ENCODE measurements at regions not wholly inside any gene's neighbourhood (a gene's known extent, or its start where the extent isn't known, plus 50 kb on each side); places are given as distances from the start of the nearest gene placed in this dataset.
"Not testable (repeated sequence)": the region's sequence is repeated elsewhere in the genome, so short reads cannot be mapped to it uniquely, and the experiment has no call there.

DNA sequence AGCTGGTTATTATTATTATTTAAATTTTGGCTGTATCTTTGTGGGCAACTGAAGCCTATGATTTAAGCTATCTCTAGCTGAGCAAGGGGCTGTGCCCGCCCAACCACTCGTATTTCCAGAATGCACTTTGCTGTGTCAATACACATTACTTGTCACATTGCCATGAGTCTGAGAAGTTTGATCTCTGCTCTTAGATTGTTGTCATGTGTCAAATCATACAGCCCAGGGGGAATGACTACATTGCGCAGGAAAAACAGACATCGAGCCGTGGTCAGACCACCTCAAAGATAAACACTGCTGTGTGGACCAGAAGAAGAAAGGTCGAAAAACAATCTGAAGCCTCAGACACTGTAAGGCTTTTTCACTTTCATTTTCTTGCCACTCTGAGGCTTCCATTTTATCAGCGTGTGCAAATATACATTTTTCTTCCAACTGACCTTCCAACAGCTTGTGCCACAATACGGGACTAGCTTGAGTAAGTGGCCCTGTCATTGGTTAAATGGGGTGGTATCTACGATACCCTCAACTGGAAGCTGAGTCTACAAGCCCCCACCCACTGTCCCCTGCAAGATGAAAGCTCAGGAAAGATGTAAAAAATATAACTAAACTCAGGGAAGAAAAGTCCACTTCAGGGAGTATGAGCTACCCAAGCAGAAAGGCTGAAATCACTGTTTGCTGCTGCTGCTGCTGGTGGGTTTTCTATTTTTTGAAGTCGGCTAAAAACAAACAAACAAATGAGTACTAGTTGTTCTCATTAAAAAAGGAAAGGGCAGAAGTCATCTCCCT is 603.0 kb downstream of the BNC2 start:
- DNase-seq (ENCODE audit: low read depth in 4 of 4, low spot score in 3 of 4), result no peak

DNA sequence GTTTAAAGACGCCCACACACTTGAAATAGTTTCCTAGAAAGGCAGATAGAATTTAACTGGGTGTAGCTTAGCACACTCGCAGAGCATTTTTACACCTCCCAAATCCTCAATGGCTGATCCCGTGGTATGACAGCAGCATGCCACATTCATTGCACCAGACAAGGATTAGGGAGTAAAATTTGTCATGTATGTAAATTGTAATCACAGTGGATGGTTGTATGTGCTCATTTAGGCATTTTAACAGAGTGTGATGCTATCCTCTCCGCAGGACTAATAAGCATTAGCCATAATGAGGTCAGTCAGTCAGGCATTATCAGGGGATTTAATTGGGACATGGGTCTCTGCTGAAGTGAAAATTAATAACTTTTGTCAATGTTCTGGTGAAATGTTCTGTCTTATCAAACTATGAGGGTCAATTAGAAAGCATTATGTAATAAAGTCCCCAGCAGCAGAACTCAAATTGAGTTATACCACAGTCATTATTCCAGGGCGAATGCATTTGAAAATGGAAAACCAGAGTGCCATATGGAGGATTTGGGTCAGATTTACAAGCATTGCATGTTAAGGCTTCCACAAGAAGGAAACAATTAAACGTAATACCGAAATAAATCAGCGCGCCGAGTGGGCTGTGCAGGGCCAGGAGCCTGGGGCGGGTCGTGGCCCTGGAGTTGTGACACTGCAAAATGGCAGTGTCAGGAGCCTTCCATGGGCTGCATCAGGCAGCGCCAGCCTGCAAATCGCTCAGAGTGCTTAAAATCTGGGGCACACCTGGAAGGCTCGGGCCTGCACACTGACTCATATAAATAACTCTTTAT is 602.2 kb downstream of the BNC2 start:
- DNase-seq (ENCODE audit: low read depth in 4 of 4, low spot score in 3 of 4), result no peak

DNA sequence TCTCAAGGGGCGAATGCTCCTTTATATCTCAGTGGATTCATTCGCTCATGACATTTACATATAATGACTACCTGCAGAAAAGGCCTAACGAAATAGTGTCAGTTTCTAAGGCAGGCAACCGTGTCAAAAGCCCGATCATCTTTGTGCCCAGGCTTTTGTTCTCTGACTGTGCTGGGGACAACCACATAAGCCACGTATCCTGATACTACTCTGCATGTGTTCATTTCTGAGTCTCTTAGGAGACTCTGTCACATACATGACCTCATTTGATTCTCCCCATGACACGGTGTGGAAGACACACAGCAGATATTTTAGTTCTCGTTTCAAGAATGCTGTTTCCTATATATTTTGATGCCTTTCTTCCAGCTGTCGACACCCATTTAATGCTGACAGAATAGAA is 598.5 kb downstream of the BNC2 start:
- no peak for DNase-seq (ENCODE audit: low read depth in 4 of 4, low spot score in 3 of 4)

DNA sequence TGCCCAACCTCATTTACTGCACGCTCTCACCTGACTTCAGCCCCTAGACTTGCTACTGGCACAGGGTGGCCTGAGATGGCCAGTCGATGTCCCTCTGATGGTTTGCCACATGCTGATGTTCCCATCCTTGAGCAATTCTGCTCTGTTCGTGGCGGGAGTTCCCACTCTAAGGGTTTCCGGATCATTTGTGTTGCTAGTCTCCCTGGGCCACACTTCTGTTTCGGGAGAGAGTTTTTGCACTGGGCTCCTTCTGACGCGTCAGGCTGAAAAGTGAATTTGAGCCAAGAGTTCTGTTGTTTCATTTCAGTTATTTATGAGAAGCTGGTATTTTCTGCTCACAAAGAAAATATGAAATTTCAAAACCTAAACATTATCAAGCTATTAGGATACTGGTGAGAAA is 597.7 kb downstream of the BNC2 start:
- DNase-seq (ENCODE audit: low read depth in 4 of 4, low spot score in 3 of 4), result no peak

DNA sequence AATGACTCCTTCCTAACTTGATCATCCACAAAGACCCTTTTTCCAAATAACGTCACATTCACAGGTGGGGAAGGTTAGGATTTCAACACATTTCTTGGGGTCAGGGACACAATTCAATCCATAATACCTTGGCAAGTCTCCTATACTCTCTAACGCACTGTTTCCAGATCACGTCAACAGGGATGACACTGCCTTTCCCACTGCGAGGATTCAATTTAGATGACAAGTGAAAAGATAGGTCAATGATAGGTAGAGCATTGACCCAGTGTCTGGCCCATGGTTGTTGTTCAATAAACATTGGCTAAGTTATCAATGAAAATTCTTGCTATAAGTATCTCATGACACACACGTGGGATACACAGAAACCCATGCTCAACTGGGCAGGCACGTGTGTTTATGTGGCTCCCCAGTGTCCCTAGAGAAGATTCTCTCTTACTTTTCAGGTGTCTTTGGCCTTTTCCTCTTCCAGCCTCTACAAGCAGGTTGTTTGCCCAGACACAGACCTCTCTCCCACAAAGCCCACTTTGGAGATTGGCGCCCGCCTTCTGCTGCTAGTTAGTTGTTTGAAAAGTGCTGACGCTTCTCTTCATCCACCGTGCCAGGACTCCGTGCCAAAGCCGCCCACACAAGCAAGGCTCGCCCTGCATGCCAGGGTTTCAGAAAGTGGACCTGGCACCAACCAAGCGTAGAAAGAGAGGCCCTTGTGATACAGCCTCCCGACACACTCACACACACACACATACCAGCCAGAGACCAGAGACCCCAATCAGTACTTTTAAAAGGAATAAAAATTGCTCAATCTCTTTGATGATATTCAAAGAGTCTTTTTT is 594.5 kb downstream of the BNC2 start:
- DNase-seq (ENCODE audit: low read depth in 4 of 4, low spot score in 3 of 4), result no peak

DNA sequence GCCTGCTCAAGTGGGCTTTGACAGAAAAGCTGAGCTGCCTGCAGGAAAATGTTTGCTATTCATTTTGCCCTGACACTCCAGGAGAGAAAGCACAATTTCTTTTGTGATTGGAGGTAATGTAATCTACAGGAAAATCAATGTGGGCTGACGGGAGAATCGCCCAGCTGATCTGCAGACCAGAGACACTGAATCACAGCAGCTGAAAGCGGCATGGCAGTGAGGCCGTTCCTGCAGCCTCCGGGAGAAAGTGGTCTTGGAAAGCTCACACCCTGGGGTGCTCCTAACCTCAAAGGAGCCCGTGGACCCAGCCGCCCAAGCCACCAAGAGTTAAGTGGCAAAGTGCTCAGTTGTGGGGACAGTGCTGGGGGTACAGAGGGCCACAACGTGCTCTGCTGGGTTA is 593.6 kb downstream of the BNC2 start:
- DNase-seq (ENCODE audit: low read depth in 4 of 4, low spot score in 3 of 4), result no peak

DNA sequence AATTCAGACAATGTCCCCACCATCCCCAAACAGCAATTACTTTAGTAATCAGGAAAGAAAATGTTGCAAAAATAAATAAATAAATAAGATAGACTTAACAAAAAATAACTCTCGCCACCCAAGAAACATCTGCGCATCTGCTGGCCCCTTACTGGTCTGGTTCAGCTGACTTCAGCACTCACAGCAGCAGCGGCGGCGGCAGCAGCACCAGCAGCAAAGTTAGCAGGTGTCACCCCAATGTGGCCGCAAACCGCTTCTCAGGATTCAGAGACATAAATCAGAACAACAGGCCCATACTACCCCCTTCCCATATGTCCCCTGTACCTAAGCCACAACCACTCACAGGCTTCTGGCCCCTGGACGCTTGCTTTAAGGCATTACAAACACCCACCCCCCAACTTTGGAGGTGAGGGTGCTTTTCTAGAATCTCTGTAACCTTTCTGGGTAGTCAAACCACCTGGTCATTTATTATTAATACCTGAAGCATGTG is 593.0 kb downstream of the BNC2 start:
- no peak for DNase-seq (ENCODE audit: low read depth in 4 of 4, low spot score in 3 of 4)

DNA sequence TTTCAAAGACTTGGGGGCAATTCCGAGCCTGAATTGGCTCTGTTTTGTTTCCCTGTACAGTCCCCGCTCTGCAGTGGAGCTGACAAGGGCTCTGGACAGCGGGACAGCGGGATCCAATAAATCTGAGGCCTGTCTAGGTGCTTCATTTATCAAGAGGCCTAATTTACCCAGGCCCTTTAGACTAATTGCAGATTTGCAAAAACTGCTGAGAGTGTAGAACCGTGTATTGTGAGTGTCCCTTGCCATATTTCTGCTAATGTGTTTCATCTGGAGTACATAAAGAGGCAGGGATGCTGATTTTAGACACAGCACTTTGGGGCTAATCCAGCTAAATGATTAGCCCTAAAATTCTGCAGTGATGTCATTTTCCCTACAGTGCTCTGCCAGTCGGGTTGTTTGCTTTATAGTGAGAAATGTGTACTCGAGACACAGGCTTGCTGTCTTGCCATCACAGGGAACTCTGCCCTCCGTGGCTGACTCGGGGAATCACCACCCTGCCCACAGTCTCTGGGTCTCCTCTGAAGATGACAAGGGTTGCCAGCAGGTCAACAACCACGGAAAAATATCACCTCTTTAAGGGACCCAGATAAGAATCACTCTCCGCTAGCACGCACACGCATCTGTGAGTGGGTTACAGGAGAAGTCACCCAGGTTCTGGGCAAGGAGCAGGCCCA is 592.0 kb downstream of the BNC2 start:
- no peak for DNase-seq (ENCODE audit: low read depth in 4 of 4, low spot score in 3 of 4)

DNA sequence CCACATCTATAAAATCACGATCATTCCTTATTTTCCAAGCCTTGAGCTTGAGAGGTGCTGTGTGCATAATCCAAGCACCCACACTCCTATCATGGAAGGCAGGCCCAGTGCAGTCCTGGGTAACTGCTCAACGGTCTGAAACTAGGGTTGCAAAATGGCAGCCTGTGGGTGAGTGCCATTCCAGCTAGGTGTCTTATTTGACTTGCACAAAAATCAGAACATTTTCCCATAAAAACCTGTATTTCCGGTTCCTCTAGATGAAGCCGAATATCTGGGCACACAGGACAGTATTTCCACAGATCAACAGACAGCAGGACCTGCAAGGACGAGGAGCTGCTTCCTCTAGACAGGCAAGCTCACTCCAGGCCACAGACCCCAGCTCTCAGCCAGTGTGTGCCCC is 588.8 kb downstream of the BNC2 start:
- no peak for DNase-seq (ENCODE audit: low read depth in 4 of 4, low spot score in 3 of 4)

DNA sequence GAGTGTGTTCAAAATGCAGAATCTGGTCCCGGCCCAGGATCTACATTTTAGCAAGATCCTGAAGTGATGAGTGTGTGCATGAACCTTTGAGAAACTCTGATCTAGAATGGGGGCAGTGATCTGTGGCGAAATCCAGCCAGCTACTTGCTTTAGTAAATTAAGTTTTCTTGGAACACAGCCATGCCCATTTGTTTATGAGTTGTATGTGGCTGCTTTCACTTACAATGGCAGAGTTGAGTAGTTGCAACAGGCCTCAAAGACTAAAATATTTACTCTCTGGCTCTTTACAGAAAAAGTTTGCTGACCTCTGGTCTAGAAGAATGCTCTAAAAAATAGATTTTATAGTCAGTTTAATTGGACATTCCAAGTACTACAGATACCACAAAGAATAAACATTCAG is 588.3 kb downstream of the BNC2 start:
- no peak for DNase-seq (ENCODE audit: low read depth in 4 of 4, low spot score in 3 of 4)

DNA sequence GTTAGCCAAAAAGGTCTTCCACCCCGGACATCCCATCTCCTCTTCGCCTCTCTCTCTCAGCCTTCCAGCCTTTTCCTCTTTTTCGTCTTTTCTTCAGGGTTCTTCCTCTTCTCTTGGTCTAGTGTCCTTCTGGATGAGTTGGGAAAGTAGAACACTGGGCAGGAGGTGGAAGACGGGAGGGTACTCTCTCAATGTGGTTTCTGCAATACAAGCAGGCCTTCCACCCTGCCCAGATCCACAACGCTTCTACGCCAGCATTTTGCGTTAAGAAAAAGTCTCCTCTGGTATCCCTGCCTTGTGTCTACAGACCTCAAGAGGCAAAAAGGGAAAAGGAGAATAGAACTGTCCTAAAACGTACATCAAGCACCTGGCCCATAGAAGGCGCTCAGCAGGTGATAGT is 587.8 kb downstream of the BNC2 start:
- DNase-seq (ENCODE audit: low read depth in 4 of 4, low spot score in 3 of 4), result no peak

DNA sequence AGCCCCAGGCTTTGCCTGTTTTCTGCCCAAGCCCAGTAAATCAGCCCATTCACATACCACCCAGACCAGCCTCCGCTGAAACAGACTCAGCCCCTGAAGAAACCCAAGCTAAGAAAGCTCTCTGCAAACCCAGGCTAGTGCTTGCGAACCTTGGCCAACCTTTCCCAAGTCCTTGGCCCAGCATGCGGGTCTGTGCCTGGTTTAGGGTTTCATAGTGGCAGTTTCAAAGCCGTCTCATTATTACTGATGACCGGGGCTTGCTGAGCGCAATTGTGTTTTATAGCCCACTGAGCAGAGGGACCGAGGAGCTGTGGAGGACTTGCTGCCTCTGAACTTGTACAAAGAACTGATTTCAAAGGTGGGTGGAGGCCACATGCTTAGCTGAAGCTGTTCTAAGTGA is 584.3 kb downstream of the BNC2 start:
- no peak for DNase-seq (ENCODE audit: low read depth in 4 of 4, low spot score in 3 of 4)

DNA sequence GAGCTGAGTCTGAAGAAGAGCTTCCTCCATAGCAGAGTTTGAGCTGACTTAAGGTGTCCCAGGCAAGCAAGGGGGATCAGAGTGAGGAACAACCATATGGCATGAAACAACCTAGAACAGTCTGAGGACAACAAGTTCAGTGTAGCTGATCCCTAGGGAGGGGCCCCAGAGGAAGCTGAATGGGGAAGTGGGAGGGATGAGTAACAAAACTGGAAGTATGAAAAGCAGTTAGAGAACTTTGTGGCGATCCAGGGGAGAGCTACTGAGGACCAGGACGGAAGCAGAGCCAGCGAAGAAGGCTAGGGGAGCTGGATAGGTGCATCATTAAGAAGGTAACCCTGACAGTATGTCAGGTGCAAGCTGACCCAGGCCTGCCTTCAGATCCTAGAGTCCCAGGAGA is 580.8 kb downstream of the BNC2 start:
- no peak for DNase-seq (ENCODE audit: low read depth in 4 of 4, low spot score in 3 of 4)

DNA sequence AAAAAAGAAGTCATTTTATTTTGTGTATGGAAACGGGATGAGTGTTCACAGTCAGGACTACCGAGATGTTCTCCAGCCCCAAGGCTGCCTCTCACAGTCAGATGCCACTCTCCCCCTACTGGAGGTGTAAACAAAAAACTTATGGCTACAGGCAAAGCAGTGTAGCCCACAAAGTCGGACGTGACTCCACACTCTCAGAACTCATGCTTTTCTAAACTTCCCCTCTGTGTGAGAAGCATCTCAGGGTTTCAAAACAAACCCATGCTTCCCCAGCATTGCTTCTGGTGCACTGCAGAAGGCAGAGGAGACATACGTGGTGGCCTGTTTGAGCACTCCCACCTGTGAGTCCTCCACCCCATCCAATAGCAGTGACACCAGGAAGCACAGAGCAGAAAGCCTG is 580.3 kb downstream of the BNC2 start:
- DNase-seq (ENCODE audit: low read depth in 4 of 4, low spot score in 3 of 4), result no peak

DNA sequence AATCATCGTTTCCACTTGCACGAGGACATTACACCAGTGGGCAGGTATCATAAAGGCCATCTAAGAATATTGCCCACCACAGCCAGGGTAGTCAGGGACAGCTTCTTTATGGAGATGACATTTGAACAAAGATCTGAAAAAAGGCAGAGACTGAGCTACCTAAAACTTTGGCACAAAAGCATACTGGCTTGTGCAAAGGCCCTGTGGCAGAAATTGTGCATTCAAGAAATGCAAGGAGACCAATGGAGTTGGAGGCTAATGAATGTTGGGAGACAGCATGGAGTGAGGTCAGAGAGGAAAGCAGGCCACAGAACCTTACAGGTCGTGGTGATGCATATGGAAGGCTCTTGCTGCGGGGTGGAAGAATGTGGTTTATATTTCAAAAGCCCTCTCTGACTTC is 578.5 kb downstream of the BNC2 start:
- DNase-seq (ENCODE audit: low read depth in 4 of 4, low spot score in 3 of 4), result no peak

DNA sequence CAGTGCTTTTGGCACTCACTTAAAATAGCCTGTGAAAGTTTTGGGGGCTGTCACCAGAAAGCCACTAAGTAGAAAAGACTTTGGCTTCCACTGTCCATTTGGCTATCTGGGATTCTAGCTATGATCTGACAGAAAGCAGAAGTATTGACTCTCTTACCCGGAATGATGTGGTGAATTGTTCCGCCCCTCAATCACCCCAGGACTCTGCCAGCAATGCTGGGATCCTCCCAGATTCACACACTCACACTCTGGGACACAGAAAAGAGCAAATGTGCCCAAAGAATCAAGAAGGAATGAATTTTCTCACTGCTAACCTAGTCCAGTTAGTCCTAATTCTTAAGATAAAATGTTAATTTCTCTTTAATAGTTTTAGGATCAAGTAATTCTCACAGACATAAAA is 576.9 kb downstream of the BNC2 start:
- DNase-seq (ENCODE audit: low read depth in 4 of 4, low spot score in 3 of 4), result no peak

DNA sequence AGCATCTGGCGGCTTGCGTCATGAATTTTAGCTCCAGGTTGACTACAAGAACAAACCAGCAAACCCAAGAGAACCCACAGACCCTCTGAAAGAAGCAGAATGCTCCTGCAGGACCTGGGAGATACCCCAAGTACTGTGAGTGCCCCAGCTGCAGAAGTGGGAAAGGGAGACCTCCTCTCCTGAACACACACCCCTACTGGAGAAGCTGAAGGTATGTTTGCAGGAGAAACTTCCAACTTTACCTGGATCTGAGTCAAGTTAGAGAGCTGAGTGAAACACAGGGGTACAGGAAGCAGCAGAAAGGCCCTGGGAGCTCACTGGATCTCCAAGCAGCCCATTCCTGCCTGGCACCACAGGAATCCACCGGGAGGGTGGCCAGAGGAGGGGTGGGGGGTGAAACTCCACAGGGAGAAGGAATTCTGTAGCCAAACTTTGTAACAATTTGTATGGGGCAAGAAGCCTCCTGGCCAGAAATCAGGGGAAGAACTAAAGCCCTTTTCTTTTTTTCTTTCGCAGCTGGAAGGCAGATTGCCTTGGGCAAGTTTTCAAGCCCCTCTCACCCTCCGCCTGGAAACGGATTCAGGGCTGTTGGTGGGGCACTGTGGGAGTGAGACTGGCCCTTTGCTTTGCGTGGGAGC is 576.2 kb downstream of the BNC2 start:
- DNase-seq (ENCODE audit: low read depth in 4 of 4, low spot score in 3 of 4), result no peak

DNA sequence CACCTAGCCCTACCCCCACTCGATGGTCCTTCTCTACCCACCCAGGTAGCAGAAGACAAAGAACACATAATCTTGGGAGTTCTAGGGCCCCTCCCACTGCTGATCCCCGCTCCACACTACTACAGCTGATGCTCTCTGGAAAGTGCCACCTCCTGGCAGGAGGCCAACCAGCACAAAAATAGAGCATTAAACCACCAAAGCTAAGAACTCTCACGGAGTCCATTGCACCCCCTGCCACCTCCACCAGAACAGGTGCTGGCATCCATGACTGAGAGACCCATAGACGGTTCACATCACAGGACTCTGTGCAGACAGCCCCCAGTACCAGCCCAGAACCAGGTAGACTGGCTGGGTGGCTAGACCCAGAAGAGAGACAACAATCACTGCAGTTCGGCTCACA is 575.5 kb downstream of the BNC2 start:
- not testable (repeated sequence) for DNase-seq (ENCODE audit: low read depth in 4 of 4, low spot score in 3 of 4)

DNA sequence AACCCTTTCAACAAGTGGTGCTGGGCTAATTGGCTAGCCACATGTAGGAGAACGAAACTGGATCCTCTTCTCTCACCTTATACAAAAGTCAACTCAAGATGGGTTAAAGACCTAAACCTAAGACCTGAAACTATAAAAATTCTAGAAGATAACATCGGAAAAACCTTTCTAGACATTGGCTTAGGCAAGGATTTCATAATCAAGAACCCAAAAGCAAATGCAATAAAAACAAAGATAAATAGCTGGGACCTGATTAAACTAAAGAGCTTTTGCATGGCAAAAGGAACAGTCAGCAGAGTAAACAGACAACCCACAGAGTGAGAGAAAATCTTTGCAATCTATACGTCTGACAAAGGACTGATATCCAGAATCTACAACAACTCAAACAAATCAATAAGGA is 571.1 kb downstream of the BNC2 start:
- DNase-seq (ENCODE audit: low read depth in 4 of 4, low spot score in 3 of 4), result not testable (repeated sequence)

DNA sequence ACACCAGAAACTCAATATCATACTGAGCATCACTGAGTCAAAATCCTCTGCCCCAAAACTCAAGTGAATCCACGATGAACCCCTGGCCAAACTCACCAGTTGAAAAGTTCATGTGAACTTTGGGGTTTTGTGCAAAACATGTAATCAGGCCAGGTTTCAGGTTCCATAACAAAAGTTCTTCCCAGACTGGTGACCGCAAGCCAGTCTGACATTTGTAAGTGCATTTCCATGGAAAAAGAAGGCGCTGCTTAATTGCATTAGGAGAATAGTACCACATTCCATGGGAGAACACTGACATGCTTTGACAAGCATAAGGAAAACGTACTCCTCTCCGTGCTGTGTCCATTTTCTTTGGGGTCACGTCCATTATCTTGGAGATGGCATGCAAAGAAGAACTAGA is 567.0 kb downstream of the BNC2 start:
- DNase-seq (ENCODE audit: low read depth in 4 of 4, low spot score in 3 of 4), result no peak

All from left renal pelvis (tissue), 4 donors.